Smooth muscle cell (in vitro differentiated cells): ENCODE measurements at regions not wholly inside any gene's neighbourhood (a gene's known extent, or its start where the extent isn't known, plus 50 kb on each side); places are given as distances from the start of the nearest gene placed in this dataset.

Source experiments
- DNase-seq: peaks from one replicate; lab custom pipeline; 2025; ENCODE audit not compliant: unreplicated experiment; lab: John Stamatoyannopoulos, UW
- H2AFZ ChIP-seq: fragments of 200-600 bp; sonication (generic); 2 replicates; pipeline ENCODE4 v1.6.0; 2016; ENCODE audit warnings: antibody characterized with exemption, low read depth, mild to moderate bottlenecking
- H3F3A ChIP-seq: fragments of 200-600 bp; sonication (generic); 2 replicates; pipeline ENCODE4 v1.6.0; 2017; ENCODE audit warnings: antibody characterized with exemption, low read depth
- H3K27ac ChIP-seq: fragments of 200-600 bp; sonication (generic); 2 replicates; pipeline ENCODE4 v1.5.1; 2016; ENCODE audit warnings: low read depth, mild to moderate bottlenecking
- H3K27me3 ChIP-seq: fragments of 200-600 bp; sonication (generic); 2 replicates; pipeline ENCODE4 v1.6.1; 2016; ENCODE audit warnings: low read depth, mild to moderate bottlenecking
- H3K36me3 ChIP-seq: fragments of 200-600 bp; sonication (generic); 2 replicates; pipeline ENCODE4 v1.5.1; 2016; ENCODE audit warnings: low read depth
- H3K4me1 ChIP-seq: fragments of 200-600 bp; sonication (generic); 2 replicates; pipeline ENCODE4 v1.5.1; 2016; ENCODE audit warnings: low read depth
- H3K4me2 ChIP-seq: fragments of 200-600 bp; sonication (generic); 2 replicates; pipeline ENCODE4 v1.6.0; 2016; ENCODE audit warnings: mild to moderate bottlenecking
- H3K4me3 ChIP-seq: fragments of 200-600 bp; sonication (generic); 2 replicates; pipeline ENCODE4 v1.5.1; 2016; ENCODE audit warnings: mild to moderate bottlenecking
- H3K79me2 ChIP-seq: fragments of 200-600 bp; sonication (generic); 2 replicates; pipeline ENCODE4 v1.6.0; 2016; ENCODE audit warnings: low read depth, mild to moderate bottlenecking
- H3K9ac ChIP-seq: fragments of 200-600 bp; sonication (generic); 2 replicates; pipeline ENCODE4 v1.6.0; 2016; ENCODE audit warnings: low read depth
- H3K9me3 ChIP-seq: fragments of 200-600 bp; sonication (generic); replicated peaks from 2 replicates; pipeline ENCODE4 v1.5.1; 2016; ENCODE audit warnings: low read depth
- H4K20me1 ChIP-seq: fragments of 200-600 bp; sonication (generic); 2 replicates; pipeline ENCODE4 v1.6.0; 2016; ENCODE audit warnings: low read depth
- WGBS: methylation state at CpG from one replicate; pipeline ENCODE4 v1.1.7; 2016; ENCODE audit warnings: low lambda C conversion rate; 5-methylcytosine and 5-hydroxymethylcytosine counted together
- TF ChIP-seq, protein P1 (sequence below): fragments of 200-600 bp; sonication (generic); IDR thresholded peaks from 2 replicates; pipeline ENCODE4 v1.5.1; 2017; ENCODE audit warnings: borderline replicate concordance, mild to moderate bottlenecking, antibody characterized with exemption; ENCODE audit not compliant: insufficient read depth, poor library complexity, severe bottlenecking

DNA sequence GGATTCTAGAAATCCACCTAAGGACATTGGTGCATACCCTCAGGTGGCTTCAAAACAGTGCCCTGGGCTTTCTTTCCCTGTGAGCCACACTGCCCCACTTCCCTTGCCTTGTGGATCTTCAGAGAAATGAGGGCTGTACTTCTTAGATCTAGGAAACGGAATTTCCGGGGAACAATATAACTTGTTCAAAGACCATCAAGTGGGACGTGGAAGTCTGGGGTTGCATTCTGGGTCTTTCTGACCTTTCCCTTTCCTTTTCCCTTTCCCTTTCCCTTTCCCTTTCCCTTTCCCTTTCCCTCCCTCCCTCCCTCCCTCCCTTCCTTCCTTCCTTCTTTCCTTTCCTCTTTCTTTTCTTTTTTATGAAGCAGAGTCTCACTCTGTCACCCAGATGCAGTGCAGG lies 97.1 kb upstream of the SALL1 start:
- TF ChIP-seq, protein P1, sequence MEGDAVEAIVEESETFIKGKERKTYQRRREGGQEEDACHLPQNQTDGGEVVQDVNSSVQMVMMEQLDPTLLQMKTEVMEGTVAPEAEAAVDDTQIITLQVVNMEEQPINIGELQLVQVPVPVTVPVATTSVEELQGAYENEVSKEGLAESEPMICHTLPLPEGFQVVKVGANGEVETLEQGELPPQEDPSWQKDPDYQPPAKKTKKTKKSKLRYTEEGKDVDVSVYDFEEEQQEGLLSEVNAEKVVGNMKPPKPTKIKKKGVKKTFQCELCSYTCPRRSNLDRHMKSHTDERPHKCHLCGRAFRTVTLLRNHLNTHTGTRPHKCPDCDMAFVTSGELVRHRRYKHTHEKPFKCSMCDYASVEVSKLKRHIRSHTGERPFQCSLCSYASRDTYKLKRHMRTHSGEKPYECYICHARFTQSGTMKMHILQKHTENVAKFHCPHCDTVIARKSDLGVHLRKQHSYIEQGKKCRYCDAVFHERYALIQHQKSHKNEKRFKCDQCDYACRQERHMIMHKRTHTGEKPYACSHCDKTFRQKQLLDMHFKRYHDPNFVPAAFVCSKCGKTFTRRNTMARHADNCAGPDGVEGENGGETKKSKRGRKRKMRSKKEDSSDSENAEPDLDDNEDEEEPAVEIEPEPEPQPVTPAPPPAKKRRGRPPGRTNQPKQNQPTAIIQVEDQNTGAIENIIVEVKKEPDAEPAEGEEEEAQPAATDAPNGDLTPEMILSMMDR = no peak
- Histone ChIP-seq H3K9me3 (no peaks in the 10 kb centered on the region), H3K9ac (no peak overlapping the region), H3K27me3 (peaks cover 12% of the 10 kb centered on the region), H3K36me3 (no peaks in the 10 kb centered on the region), H3K4me2 (no peak overlapping the region), H3K4me1 (peaks cover 2% of the 10 kb centered on the region), H3K27ac (no peak overlapping the region), H3K79me2 (no peaks in the 10 kb centered on the region), H2AFZ (no peak overlapping the region), H3K4me3 (no peak overlapping the region), H3F3A (no peaks in the 10 kb centered on the region), H4K20me1 (no peaks in the 10 kb centered on the region)
- 100% methylated on average over 3 of the region's 3 CpGs for WGBS
- no peak for DNase-seq

DNA sequence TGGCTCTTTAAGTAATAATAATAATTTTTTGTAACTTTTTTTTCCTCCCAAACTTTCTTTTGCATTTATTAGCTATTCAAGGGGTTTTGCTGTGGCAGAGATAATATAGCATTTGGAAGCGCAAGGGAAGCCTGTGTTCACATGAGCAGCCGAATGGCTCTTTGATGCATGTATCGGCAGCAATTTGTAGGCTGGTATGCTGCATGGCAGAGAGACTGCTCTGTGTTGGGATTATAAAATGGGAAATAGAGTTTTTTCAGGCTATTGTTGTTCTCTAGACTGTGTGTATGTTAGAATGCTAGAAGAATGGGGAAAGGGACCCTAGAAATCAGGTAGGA lies 94.6 kb upstream of the SALL1 start:
- WGBS = 95% methylated on average over 3 of the region's 3 CpGs
- Histone ChIP-seq H3K36me3 (no peaks in the 10 kb centered on the region), H3K4me3 (no peak overlapping the region), H3K79me2 (no peaks in the 10 kb centered on the region), H3K27ac (no peak overlapping the region), H3K9ac (no peak overlapping the region), H3K4me2 (no peak overlapping the region), H3K9me3 (no peaks in the 10 kb centered on the region), H2AFZ (no peak overlapping the region), H3F3A (no peaks in the 10 kb centered on the region), H4K20me1 (no peaks in the 10 kb centered on the region), H3K4me1 (peaks cover 2% of the 10 kb centered on the region), H3K27me3 (peaks cover 35% of the 10 kb centered on the region)
- no peak for DNase-seq
- TF ChIP-seq, protein P1 = no peak

DNA sequence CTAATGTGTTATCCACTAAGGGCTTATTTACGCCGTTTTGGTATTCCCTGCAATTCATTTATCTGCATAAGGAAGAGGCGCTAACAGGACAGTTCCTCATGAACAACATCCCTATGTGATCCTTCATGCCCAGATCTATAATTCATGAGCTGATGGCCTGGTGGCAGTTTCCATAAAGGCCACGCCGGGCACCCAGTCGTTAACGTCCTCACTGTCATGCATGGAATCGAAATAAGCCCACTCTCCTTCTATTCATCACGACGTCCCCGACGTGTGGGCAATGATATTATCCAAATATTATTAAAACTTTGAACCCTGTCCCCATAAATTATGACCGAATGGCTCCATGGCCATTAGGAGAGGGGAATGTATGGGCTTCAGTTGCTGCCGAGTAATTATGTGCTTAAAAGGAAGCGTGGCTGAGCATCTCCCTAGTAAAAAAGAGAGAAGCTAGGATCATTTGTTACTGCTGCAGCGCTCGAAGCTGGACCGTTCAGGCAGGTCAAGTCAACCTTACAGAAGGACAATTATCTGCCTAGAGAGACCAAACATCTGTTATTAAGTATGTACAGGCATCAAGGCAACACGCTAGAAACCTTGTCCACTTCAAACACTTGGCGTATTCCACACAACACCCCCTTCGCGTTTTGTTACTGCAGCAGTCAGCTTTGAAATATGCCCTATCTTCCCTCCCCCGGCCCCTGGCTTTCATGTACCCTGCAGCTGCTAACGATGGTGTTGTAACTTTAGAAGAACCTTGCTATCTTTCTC lies 94.0 kb upstream of the SALL1 start:
- TF ChIP-seq, protein P1 = no peak
- DNase-seq = no peak
- Histone ChIP-seq H3K36me3 (no peaks in the 10 kb centered on the region), H3F3A (no peaks in the 10 kb centered on the region), H3K27ac (no peak overlapping the region), H3K4me2 (no peak overlapping the region), H3K9ac (no peak overlapping the region), H3K4me3 (no peak overlapping the region), H4K20me1 (no peaks in the 10 kb centered on the region), H3K27me3 (peaks cover 39% of the 10 kb centered on the region), H3K4me1 (peaks cover 2% of the 10 kb centered on the region), H3K79me2 (no peaks in the 10 kb centered on the region), H2AFZ (no peak overlapping the region), H3K9me3 (no peaks in the 10 kb centered on the region)
- WGBS = 84% methylated on average over 24 of the region's 24 CpGs

DNA sequence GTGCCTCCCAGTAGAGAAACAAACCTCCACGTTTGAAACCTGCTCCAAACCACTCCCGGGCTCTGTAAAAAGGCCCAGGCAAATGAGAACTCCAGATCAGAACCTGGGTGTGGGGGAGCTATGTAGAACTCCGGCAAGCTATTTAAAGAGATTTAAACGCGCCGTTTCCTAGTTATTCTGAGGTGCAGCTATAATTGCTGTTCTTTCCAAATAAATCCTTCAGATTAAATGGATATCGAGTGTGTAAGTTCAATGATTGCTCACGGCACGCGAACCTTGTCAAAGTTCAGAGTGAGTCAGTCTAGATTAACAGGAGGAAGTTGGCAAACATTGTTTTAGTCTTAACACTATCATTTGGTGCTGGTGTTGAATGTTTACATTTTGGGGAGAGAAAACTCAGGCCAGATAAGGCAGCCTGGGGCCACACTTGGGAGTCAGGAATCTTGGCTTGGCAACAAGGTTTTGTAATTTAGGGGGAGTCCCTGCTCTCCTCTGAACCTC lies 92.9 kb upstream of the SALL1 start:
- 37% methylated on average over 10 of the region's 10 CpGs for WGBS
- TF ChIP-seq, protein P1 = no peak
- Histone ChIP-seq H3K27ac (no peak overlapping the region), H3K79me2 (no peaks in the 10 kb centered on the region), H3K4me2 (no peak overlapping the region), H3K4me3 (no peak overlapping the region), H4K20me1 (no peaks in the 10 kb centered on the region), H3F3A (no peaks in the 10 kb centered on the region), H3K27me3 (peaks cover 42% of the 10 kb centered on the region), H3K9ac (no peak overlapping the region), H3K9me3 (no peaks in the 10 kb centered on the region), H3K36me3 (no peaks in the 10 kb centered on the region), H2AFZ (no peak overlapping the region), H3K4me1 (peaks cover 2% of the 10 kb centered on the region)
- DNase-seq = no peak
